K562 (cell line): ENCODE measurements at regions not wholly inside any gene's neighbourhood (a gene's known extent, or its start where the extent isn't known, plus 50 kb on each side); places are given as distances from the start of the nearest gene placed in this dataset.

Source experiments
- ATAC-seq: fragments of 200-7000 bp; cut with Tn5 transposase; 3 replicates; pipeline ENCODE4 v1.9.1; 2020; ENCODE audit warnings: moderate library complexity
- BruUV-seq: library from RNA; stranded (reverse); fragments of 400-500 nt; replicated peaks from 2 replicates; lab custom pipeline; 2021; lab: Mats Ljungman, UMichigan
- CTCF ChIA-PET: fragments of 300-600 bp; formaldehyde crosslinking; extraction: SDS; loops from one replicate; lab custom pipeline; 2021; ENCODE audit warnings: low intra/inter-chr PET ratio; lab: Yijun Ruan, JAX
- POLR2A ChIA-PET: fragments of 300-600, 350-650 bp; sonication (Branson Sonifier 250); formaldehyde crosslinking; extraction: SDS; loops from one replicate; lab custom pipeline; 2021; ENCODE audit warnings: antibody characterized with exemption, inconsistent platforms; lab: Yijun Ruan, JAX
- DNase-seq, 4 experiments: peaks; one replicate each; pipeline versions ENCODE4 v3.0.0 to v3.0.0-alpha.2; 2011 to 2018; ENCODE audit warnings: low spot score in 3 of 4, mixed read lengths in 3 of 4; ENCODE audit errors: extremely low read depth in 1 of 4
- FAIRE-seq: peaks from 2 replicates; lab custom pipeline; 2011; peaks lifted over from hg19 to GRCh38; lab: Jason Lieb, UNC
- H2AFZ ChIP-seq: 2 replicates; pipeline ENCODE4 v1.6.0; 2011; ENCODE audit warnings: low read depth, low read length, control low read depth, inconsistent platforms
- H3K27ac ChIP-seq: fragments of 200-600 bp; 3 replicates; pipeline ENCODE4 v1.8.0; 2011; ENCODE audit warnings: low read depth, mild to moderate bottlenecking, control low read depth, inconsistent platforms, low read length, moderate library complexity, mixed read lengths; ENCODE audit errors: extremely low read depth
- H3K27me3 ChIP-seq, 2 experiments: fragments of 300-600 bp in 1 of 2; 2 replicates in 1 of 2; 3 replicates in 1 of 2; pipeline versions ENCODE4 v1.6.0 to v1.8.0; 2011; ENCODE audit warnings: inconsistent platforms in 2 of 2, low read length in 2 of 2, mild to moderate bottlenecking in 1 of 2, mixed read lengths in 1 of 2, moderate library complexity in 1 of 2; ENCODE audit not compliant: control insufficient read depth in 2 of 2, insufficient read depth in 2 of 2
- H3K36me3 ChIP-seq: fragments of 300-600 bp; 3 replicates; pipeline ENCODE4 v1.8.0; 2011; ENCODE audit warnings: mild to moderate bottlenecking, low read length, inconsistent platforms; ENCODE audit not compliant: control insufficient read depth, insufficient read depth
- H3K4me1 ChIP-seq, 2 experiments: fragments of 200-600 bp in 1 of 2; replicated peaks in 1 of 2; 2 replicates in 1 of 2; 3 replicates in 1 of 2; pipeline versions ENCODE4 v1.5.1 to v1.8.0; 2011; ENCODE audit warnings: inconsistent platforms in 2 of 2, low read length in 2 of 2, mild to moderate bottlenecking in 1 of 2, mixed read lengths in 1 of 2, moderate library complexity in 1 of 2; ENCODE audit not compliant: control insufficient read depth in 2 of 2, insufficient read depth in 2 of 2
- H3K4me2 ChIP-seq: 2 replicates; pipeline ENCODE4 v1.6.1; 2011; ENCODE audit warnings: low read length, control low read depth, inconsistent platforms, mixed read lengths; ENCODE audit not compliant: insufficient read depth
- H3K4me3 ChIP-seq: fragments of 200-600 bp; sonication (generic), shearing (Covaris generic); 2 replicates; pipeline ENCODE4 v1.5.1; 2016; ENCODE audit warnings: control low read depth, inconsistent platforms
- H3K79me2 ChIP-seq: fragments of 200-600 bp; 3 replicates; pipeline ENCODE4 v1.8.0; 2011; ENCODE audit warnings: low read length, inconsistent platforms; ENCODE audit not compliant: control insufficient read depth, insufficient read depth
- H3K9ac ChIP-seq, 2 experiments: 2 replicates each; pipeline versions ENCODE4 v1.6.0 to v1.6.1; 2011; ENCODE audit warnings: low read depth in 2 of 2, low read length in 2 of 2, control low read depth in 1 of 2, inconsistent platforms in 1 of 2, mild to moderate bottlenecking in 1 of 2, mixed read lengths in 1 of 2; ENCODE audit not compliant: insufficient read depth in 1 of 2
- H3K9me1 ChIP-seq: one replicate; pipeline ENCODE4 v1.6.0; 2011; ENCODE audit warnings: inconsistent platforms, mild to moderate bottlenecking, low read length, moderate library complexity; ENCODE audit not compliant: control insufficient read depth, insufficient read depth
- H3K9me3 ChIP-seq: replicated peaks from 2 replicates; pipeline ENCODE4 v1.5.1; 2011; ENCODE audit warnings: low read depth, low read length, inconsistent platforms; ENCODE audit not compliant: control insufficient read depth, insufficient read depth
- H4K20me1 ChIP-seq: replicated peaks from 2 replicates; pipeline ENCODE4 v1.6.1; 2011; ENCODE audit warnings: low read length, inconsistent platforms, mixed read lengths; ENCODE audit not compliant: control insufficient read depth, insufficient read depth
- ERF ChIP-seq: fragments of 450-650 bp; formaldehyde crosslinking; IDR thresholded peaks from 2 replicates; pipeline ENCODE4 v1.4.0; 2020; ENCODE audit warnings: mild to moderate bottlenecking, mixed read lengths
- GTF2A2 ChIP-seq: IDR thresholded peaks from 2 replicates; pipeline ENCODE4 v1.6.1; 2016; ENCODE audit warnings: mild to moderate bottlenecking, missing genetic modification characterization, missing compliant biosample characterization
- HDAC8 ChIP-seq: fragments of 450-650 bp; IDR thresholded peaks from 2 replicates; pipeline ENCODE4 v1.6.1; 2016; ENCODE audit warnings: mild to moderate bottlenecking, missing genetic modification characterization, moderate library complexity, missing compliant biosample characterization
- MTF1 ChIP-seq: fragments of 250-450 bp; sonication (Bioruptor Pico); IDR thresholded peaks from 2 replicates; pipeline ENCODE4 v1.9.0; 2021; ENCODE audit warnings: moderate library complexity, mild to moderate bottlenecking, inconsistent platforms, borderline replicate concordance
- NUFIP1 ChIP-seq: fragments of 450-650 bp; IDR thresholded peaks from 2 replicates; pipeline ENCODE4 v1.6.1; 2018; ENCODE audit not compliant: partially characterized antibody
- OTX1 ChIP-seq: fragments of 450-650 bp; formaldehyde crosslinking; IDR thresholded peaks from 2 replicates; pipeline ENCODE4 v1.4.0; 2022; ENCODE audit warnings: mild to moderate bottlenecking
- TAL1 ChIP-seq: fragments of 450-650 bp; IDR thresholded peaks from 2 replicates; pipeline ENCODE4 v1.6.1; 2016; ENCODE audit warnings: mild to moderate bottlenecking
- ZKSCAN1 ChIP-seq: fragments of 150-350 bp; IDR thresholded peaks from 2 replicates; pipeline ENCODE4 v1.6.1; 2016; ENCODE audit warnings: low read depth, low read length
- WGBS: fragments of 100-300 bp; shearing (Covaris generic); methylation state at CpG from one replicate; pipeline ENCODE4 v1.1.6; 2016; ENCODE audit warnings: low coverage, mixed read lengths; ENCODE audit not compliant: insufficient coverage; ENCODE audit errors: missing lambda C conversion rate; 5-methylcytosine and 5-hydroxymethylcytosine counted together
- in situ Hi-C: fragments of 300-500 bp; cut with MboI; formaldehyde crosslinking; loops from 4 replicates; pipeline ENCODE4 v1.15.0; 2018; ENCODE audit warnings: inconsistent platforms, mixed read lengths
- intact Hi-C: fragments of 100-400 bp; cut with micrococcal nuclease; formaldehyde crosslinking; loops from 2 replicates; pipeline ENCODE4 v1.14.2; 2022
- TF ChIP-seq, protein P1 (sequence below), 2 experiments: fragments of 450-650 bp; conservative IDR thresholded peaks; 2 replicates each; pipeline ENCODE4 v1.6.1; 2017; ENCODE audit warnings: mild to moderate bottlenecking in 2 of 2, moderate library complexity in 2 of 2
- TF ChIP-seq, protein P2 (sequence below): fragments of 250-450 bp; sonication (Bioruptor Pico); IDR thresholded peaks from 2 replicates; pipeline ENCODE4 v1.5.0; 2021; ENCODE audit warnings: mild to moderate bottlenecking, moderate library complexity
- TF ChIP-seq, protein P3 (sequence below): fragments of 250-450 bp; sonication (Bioruptor Pico); IDR thresholded peaks from 2 replicates; pipeline ENCODE4 v1.5.0; 2020; ENCODE audit warnings: mild to moderate bottlenecking, borderline replicate concordance

DNA sequence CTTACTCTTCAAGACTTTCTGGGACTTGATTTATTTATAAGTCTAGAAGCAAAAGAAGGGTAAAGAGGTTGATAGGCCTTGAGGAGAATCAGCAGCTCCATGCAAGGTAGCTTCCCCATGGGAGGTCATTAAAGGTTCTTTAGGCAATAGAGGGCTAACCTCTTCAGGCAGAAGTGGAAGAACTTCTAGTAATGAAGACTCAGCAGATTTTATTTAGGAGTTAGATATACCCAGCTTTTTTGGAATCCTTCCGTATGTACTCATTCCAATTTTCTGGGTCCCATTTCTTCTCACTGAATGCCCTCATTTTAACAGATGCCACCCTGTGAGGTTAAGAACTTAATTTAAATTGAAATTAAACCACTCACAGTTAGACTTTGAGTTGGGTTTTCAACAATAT, 565.6 kb downstream of the LRFN5 start:
- ChIA-PET CTCF (no interaction called here), POLR2A (no interaction called here)
- Histone ChIP-seq H3K79me2 (no peaks in the 10 kb centered on the region), H3K4me2 (no peak overlapping the region), H3K4me1 (no peaks in the 10 kb centered on the region), H3K36me3 (no peaks in the 10 kb centered on the region), H3K4me3 (no peak overlapping the region), H3K9me1 (no peaks in the 10 kb centered on the region), H3K9me3 (no peaks in the 10 kb centered on the region), H2AFZ (no peak overlapping the region), H3K27ac (no peak overlapping the region), H3K9ac (no peak overlapping the region), H4K20me1 (no peaks in the 10 kb centered on the region), H3K27me3 (no peaks in the 10 kb centered on the region)
- FAIRE-seq (no peak), DNase-seq (no peak), ATAC-seq (no peak)
- WGBS: 0% methylated on average over 1 of the region's 1 CpG
- in situ Hi-C loops (no loop called here), intact Hi-C loops (no loop called here)
- TF ChIP-seq GTF2A2 (no peak), NUFIP1 (no peak), ERF (CRISPR knock-in tag) (no peak), OTX1 (no peak), TAL1 (no peak), MTF1 (CRISPR knock-in tag) (no peak), HDAC8 (no peak), ZKSCAN1 (no peak)
- TF ChIP-seq, protein P1, sequence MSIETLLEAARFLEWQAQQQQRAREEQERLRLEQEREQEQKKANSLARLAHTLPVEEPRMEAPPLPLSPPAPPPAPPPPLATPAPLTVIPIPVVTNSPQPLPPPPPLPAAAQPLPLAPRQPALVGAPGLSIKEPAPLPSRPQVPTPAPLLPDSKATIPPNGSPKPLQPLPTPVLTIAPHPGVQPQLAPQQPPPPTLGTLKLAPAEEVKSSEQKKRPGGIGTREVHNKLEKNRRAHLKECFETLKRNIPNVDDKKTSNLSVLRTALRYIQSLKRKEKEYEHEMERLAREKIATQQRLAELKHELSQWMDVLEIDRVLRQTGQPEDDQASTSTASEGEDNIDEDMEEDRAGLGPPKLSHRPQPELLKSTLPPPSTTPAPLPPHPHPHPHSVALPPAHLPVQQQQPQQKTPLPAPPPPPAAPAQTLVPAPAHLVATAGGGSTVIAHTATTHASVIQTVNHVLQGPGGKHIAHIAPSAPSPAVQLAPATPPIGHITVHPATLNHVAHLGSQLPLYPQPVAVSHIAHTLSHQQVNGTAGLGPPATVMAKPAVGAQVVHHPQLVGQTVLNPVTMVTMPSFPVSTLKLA (conservative IDR thresholded peaks at IDR 0.05): no peak
- TF ChIP-seq, protein P2, sequence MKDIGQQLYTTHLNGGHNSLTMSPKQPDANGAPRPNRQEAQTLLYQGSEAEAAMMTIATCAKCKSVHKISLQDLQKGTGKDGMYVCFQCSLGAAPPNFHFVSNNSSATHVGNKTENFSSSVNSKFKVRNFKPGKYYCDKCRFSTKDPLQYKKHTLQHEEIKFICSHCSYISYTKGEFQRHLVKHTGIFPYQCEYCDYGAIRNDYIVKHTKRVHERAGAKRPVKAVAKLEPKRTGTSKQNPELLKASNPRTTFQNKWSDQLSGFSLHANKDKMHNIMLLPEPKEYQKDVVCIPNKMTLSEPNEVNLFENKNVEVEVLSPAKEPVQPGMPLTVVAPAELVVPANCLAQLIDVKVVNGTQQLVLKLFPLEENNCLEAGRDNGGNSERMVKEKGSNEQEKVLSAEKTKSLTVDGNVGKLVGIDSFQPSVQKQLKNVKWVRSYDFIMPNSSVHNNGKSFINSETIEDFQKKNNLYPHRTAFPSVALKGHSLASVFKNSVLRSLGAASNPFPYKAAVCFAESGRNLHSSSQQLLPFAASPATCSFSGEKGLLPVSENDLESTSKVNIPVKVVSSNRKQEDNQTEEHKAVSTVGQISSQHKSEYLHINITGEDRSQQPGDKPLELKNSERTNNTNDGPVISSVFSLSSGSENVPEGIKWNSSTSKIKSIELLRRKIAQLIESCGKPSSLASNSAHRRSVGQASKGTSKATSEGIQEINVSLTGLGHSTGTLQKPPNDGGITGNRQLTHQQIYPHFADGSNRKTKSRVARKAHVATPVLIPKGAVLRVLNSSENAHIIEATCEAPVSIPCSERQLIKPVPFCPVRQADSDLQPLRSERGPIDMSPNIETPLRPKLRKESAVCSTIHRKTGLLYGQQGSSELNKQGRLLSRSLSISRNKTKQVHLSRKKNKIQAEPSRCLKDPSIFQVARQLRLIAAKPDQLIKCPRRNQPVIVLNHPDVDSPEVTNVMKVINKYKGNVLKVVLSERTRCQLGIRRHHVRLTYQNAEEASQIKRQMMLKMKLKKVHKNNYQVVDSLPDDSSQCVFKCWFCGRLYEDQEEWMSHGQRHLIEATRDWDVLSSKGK (CRISPR knock-in tag): no peak
- TF ChIP-seq, protein P3, sequence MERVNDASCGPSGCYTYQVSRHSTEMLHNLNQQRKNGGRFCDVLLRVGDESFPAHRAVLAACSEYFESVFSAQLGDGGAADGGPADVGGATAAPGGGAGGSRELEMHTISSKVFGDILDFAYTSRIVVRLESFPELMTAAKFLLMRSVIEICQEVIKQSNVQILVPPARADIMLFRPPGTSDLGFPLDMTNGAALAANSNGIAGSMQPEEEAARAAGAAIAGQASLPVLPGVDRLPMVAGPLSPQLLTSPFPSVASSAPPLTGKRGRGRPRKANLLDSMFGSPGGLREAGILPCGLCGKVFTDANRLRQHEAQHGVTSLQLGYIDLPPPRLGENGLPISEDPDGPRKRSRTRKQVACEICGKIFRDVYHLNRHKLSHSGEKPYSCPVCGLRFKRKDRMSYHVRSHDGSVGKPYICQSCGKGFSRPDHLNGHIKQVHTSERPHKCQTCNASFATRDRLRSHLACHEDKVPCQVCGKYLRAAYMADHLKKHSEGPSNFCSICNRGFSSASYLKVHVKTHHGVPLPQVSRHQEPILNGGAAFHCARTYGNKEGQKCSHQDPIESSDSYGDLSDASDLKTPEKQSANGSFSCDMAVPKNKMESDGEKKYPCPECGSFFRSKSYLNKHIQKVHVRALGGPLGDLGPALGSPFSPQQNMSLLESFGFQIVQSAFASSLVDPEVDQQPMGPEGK (CRISPR knock-in tag): no peak
- no TSS peak for BruUV-seq
